T-cell (primary cell): ENCODE measurements at regions not wholly inside any gene's neighbourhood (a gene's known extent, or its start where the extent isn't known, plus 50 kb on each side); places are given as distances from the start of the nearest gene placed in this dataset.

ENCODE experiments used
- ATAC-seq, 4 experiments: fragments of 200-7000 bp in 3 of 4; fragments of 150-1000 bp in 1 of 4; cut with Tn5 transposase; replicated peaks in 1 of 4; 1 replicate in 3 of 4; 2 replicates in 1 of 4; pipeline ENCODE4 v1.10.0; 2021; ENCODE audit warnings: moderate library complexity in 3 of 4, mild to moderate bottlenecking in 2 of 4, moderate number of reproducible peaks in 1 of 4
- CTCF ChIA-PET, 2 donors: fragments of 300-600 bp; sonication (Branson Sonifier 250); formaldehyde crosslinking; loops; one replicate each; lab custom pipeline; 2022; ENCODE audit warnings: antibody characterized with exemption in 2 of 2; lab: Charles Lee
- POLR2A ChIA-PET, 2 donors: fragments of 300-600 bp; sonication (Branson Sonifier 250); formaldehyde crosslinking; loops; one replicate each; lab custom pipeline; 2022; ENCODE audit warnings: antibody characterized with exemption in 2 of 2; lab: Charles Lee
- DNase-seq, 35 experiments: peaks; one replicate each; pipeline versions ENCODE4 v3.0.0 to v3.0.0-alpha.2; 2013 to 2023
- H3K27ac ChIP-seq: one replicate; pipeline ENCODE4 v1.5.1; 2013; ENCODE audit warnings: low read length
- H3K27me3 ChIP-seq, 2 experiments: replicated peaks in 1 of 2; 1 replicate in 1 of 2; 2 replicates in 1 of 2; pipeline versions ENCODE4 v1.6.1 to v1.7.0; 2013; ENCODE audit warnings: low read length in 1 of 2, mixed read lengths in 1 of 2; ENCODE audit not compliant: control insufficient read depth in 2 of 2, insufficient read depth in 2 of 2; ENCODE audit errors: extremely low read depth in 1 of 2
- H3K36me3 ChIP-seq, 2 donors: 1 replicate in 1 of 2; 2 replicates in 1 of 2; pipeline versions ENCODE4 v1.6.1 to v1.7.0; 2013; ENCODE audit warnings: low read length in 1 of 2; ENCODE audit not compliant: control insufficient read depth in 2 of 2, insufficient read depth in 1 of 2; ENCODE audit errors: extremely low read depth in 1 of 2
- H3K4me1 ChIP-seq, 2 experiments: 1 replicate in 1 of 2; 2 replicates in 1 of 2; pipeline versions ENCODE4 v1.6.1 to v1.7.0; 2013; ENCODE audit warnings: low read length in 2 of 2, mixed read lengths in 1 of 2; ENCODE audit not compliant: insufficient read depth in 2 of 2, control insufficient read depth in 1 of 2; ENCODE audit errors: extremely low read depth in 1 of 2
- H3K4me3 ChIP-seq, 2 donors: 1 replicate in 1 of 2; 2 replicates in 1 of 2; pipeline versions ENCODE4 v1.5.1 to v1.7.0; 2013; ENCODE audit warnings: mild to moderate bottlenecking in 2 of 2, low read length in 1 of 2, moderate library complexity in 1 of 2; ENCODE audit not compliant: control insufficient read depth in 1 of 2; ENCODE audit errors: extremely low read depth in 1 of 2
- H3K9me3 ChIP-seq: 2 replicates; pipeline ENCODE4 v1.7.0; 2013
- H3K27ac Mint-ChIP-seq, 2 donors: one replicate each; pipeline ENCODE4 v1.8.0; 2020 to 2021; ENCODE audit warnings: mild to moderate bottlenecking in 2 of 2, mixed read lengths in 2 of 2
- H3K27me3 Mint-ChIP-seq, 2 donors: one replicate each; pipeline ENCODE4 v1.8.0; 2021 to 2022; ENCODE audit warnings: mixed read lengths in 2 of 2
- H3K36me3 Mint-ChIP-seq: one replicate; pipeline ENCODE4 v1.8.0; 2021; ENCODE audit warnings: mixed read lengths
- H3K4me1 Mint-ChIP-seq, 3 donors: one replicate each; pipeline ENCODE4 v1.8.0; 2020 to 2022; ENCODE audit warnings: mixed read lengths in 3 of 3, mild to moderate bottlenecking in 1 of 3
- H3K4me3 Mint-ChIP-seq, 3 donors: one replicate each; pipeline ENCODE4 v1.8.0; 2020 to 2022; ENCODE audit warnings: mild to moderate bottlenecking in 3 of 3, mixed read lengths in 3 of 3, moderate library complexity in 3 of 3
- H3K9me3 Mint-ChIP-seq, 3 donors: one replicate each; pipeline ENCODE4 v1.8.0; 2020 to 2022; ENCODE audit warnings: mixed read lengths in 3 of 3
- WGBS: methylation state at CpG from one replicate; pipeline ENCODE4 v1.1.5; 2013; ENCODE audit warnings: missing lambda C conversion rate; ENCODE audit not compliant: insufficient coverage; 5-methylcytosine and 5-hydroxymethylcytosine counted together

GRCh38 chr1:112040891-112041740 lies 51.6 kb upstream of the KCND3 start:
- POLR2A ChIA-PET = no interaction called here
- no peaks in the 10 kb centered on the region for H3K9me3 ChIP-seq
- no peaks in the 10 kb centered on the region for H3K36me3 Mint-ChIP-seq
- CTCF ChIA-PET = no interaction called here
- H3K4me3 Mint-ChIP-seq = no peak overlapping the region
- ATAC-seq = no peak
- DNase-seq = no peak
- peaks cover 0 to 20% of the 10 kb centered on the region in 2 experiments for H3K27me3 ChIP-seq
- peaks cover 24 to 26% of the 10 kb centered on the region in 2 donors for H3K27me3 Mint-ChIP-seq
- H3K9me3 Mint-ChIP-seq = no peaks in the 10 kb centered on the region
- no peaks in the 10 kb centered on the region for H3K4me1 ChIP-seq
- no peak overlapping the region for H3K4me3 ChIP-seq
- H3K36me3 ChIP-seq = no peaks in the 10 kb centered on the region
- WGBS = 33% methylated on average over 2 of the region's 7 CpGs
- H3K27ac Mint-ChIP-seq = no peak overlapping the region
- no peaks in the 10 kb centered on the region for H3K4me1 Mint-ChIP-seq
- no peak overlapping the region for H3K27ac ChIP-seq

- H3K27ac Mint-ChIP-seq = no peak overlapping the region
- H3K4me3 ChIP-seq = no peak overlapping the region
- no peaks in the 10 kb centered on the region for H3K9me3 Mint-ChIP-seq
- no peaks in the 10 kb centered on the region for H3K4me1 ChIP-seq
- DNase-seq (no peak), ATAC-seq (no peak)
- no peaks in the 10 kb centered on the region for H3K36me3 Mint-ChIP-seq
- ChIA-PET CTCF (no interaction called here), POLR2A (no interaction called here)
- H3K4me3 Mint-ChIP-seq = no peak overlapping the region
- H3K4me1 Mint-ChIP-seq = no peaks in the 10 kb centered on the region
- no peaks in the 10 kb centered on the region for H3K36me3 ChIP-seq
- H3K27ac ChIP-seq = no peak overlapping the region
- H3K9me3 ChIP-seq = no peaks in the 10 kb centered on the region
- H3K27me3 Mint-ChIP-seq = peaks cover 27 to 33% of the 10 kb centered on the region in 2 donors
- peaks cover 0 to 20% of the 10 kb centered on the region in 2 experiments for H3K27me3 ChIP-seq
Measured at GRCh38 chr1:112043901-112044300, 54.4 kb upstream of the KCND3 start.

- no peaks in the 10 kb centered on the region for H3K36me3 ChIP-seq
- ChIA-PET POLR2A (no interaction called here), CTCF (no interaction called here)
- H3K9me3 Mint-ChIP-seq = no peaks in the 10 kb centered on the region
- H3K4me1 Mint-ChIP-seq = no peaks in the 10 kb centered on the region
- H3K36me3 Mint-ChIP-seq = no peaks in the 10 kb centered on the region
- H3K4me1 ChIP-seq = no peaks in the 10 kb centered on the region
- H3K27ac Mint-ChIP-seq = no peak overlapping the region
- H3K9me3 ChIP-seq = no peaks in the 10 kb centered on the region
- H3K27me3 ChIP-seq = peaks cover 0 to 20% of the 10 kb centered on the region in 2 experiments
- no peak overlapping the region for H3K4me3 ChIP-seq
- DNase-seq (no peak), ATAC-seq (no peak)
- no peak overlapping the region for H3K27ac ChIP-seq
- WGBS = 65% methylated on average over 3 of the region's 3 CpGs
- H3K27me3 Mint-ChIP-seq = peaks cover 30 to 33% of the 10 kb centered on the region in 2 donors
- no peak overlapping the region for H3K4me3 Mint-ChIP-seq
Measured at GRCh38 chr1:112044745-112045144, 55.3 kb upstream of the KCND3 start.

- Histone ChIP-seq H3K27ac (no peak overlapping the region), H3K9me3 (no peaks in the 10 kb centered on the region), H3K4me3 (no peak overlapping the region), H3K4me1 (no peaks in the 10 kb centered on the region), H3K36me3 (no peaks in the 10 kb centered on the region), H3K27me3 (peaks cover 0 to 18% of the 10 kb centered on the region in 2 experiments)
- WGBS = 100% methylated on average over 1 of the region's 2 CpGs
- CTCF ChIA-PET = no interaction called here
- H3K27ac Mint-ChIP-seq = no peak overlapping the region
- no peaks in the 10 kb centered on the region for H3K36me3 Mint-ChIP-seq
- no peaks in the 10 kb centered on the region for H3K9me3 Mint-ChIP-seq
- H3K4me3 Mint-ChIP-seq = no peak overlapping the region
- POLR2A ChIA-PET = no interaction called here
- no peaks in the 10 kb centered on the region for H3K4me1 Mint-ChIP-seq
- DNase-seq = no peak
- ATAC-seq = no peak
- H3K27me3 Mint-ChIP-seq = peaks cover 37 to 41% of the 10 kb centered on the region in 2 donors
Measured at GRCh38 chr1:112046630-112047029, 57.2 kb upstream of the KCND3 start.

GRCh38 chr1:112048421-112048820 lies 59.0 kb upstream of the KCND3 start:
- Histone ChIP-seq H3K27ac (no peak overlapping the region), H3K9me3 (no peaks in the 10 kb centered on the region), H3K4me3 (no peak overlapping the region), H3K4me1 (no peaks in the 10 kb centered on the region), H3K27me3 (peaks cover 0 to 9% of the 10 kb centered on the region in 2 experiments), H3K36me3 (no peaks in the 10 kb centered on the region)
- Mint-ChIP-seq H3K9me3 (no peaks in the 10 kb centered on the region), H3K4me1 (no peaks in the 10 kb centered on the region), H3K36me3 (no peaks in the 10 kb centered on the region), H3K27ac (no peak overlapping the region), H3K27me3 (peaks cover 26 to 34% of the 10 kb centered on the region in 2 donors), H3K4me3 (no peak overlapping the region)
- WGBS = 85% methylated on average over 1 of the region's 1 CpG
- CTCF ChIA-PET = no interaction called here
- POLR2A ChIA-PET = no interaction called here
- no peak for DNase-seq
- ATAC-seq = no peak

- ChIA-PET CTCF (no interaction called here), POLR2A (no interaction called here)
- Mint-ChIP-seq H3K27ac (no peak overlapping the region), H3K4me3 (no peak overlapping the region), H3K4me1 (no peaks in the 10 kb centered on the region), H3K36me3 (no peaks in the 10 kb centered on the region), H3K9me3 (no peaks in the 10 kb centered on the region), H3K27me3 (peaks cover 23% of the 10 kb centered on the region in 2 donors)
- Histone ChIP-seq H3K4me3 (no peak overlapping the region), H3K36me3 (no peaks in the 10 kb centered on the region), H3K27ac (no peak overlapping the region), H3K9me3 (no peaks in the 10 kb centered on the region), H3K27me3 (peaks cover 0 to 19% of the 10 kb centered on the region in 2 experiments), H3K4me1 (no peaks in the 10 kb centered on the region)
- WGBS = no CpG with 5 or more reads among the region's 2 CpGs
- ATAC-seq (no peak), DNase-seq (no peak)
Measured at GRCh38 chr1:112054510-112054909, 65.0 kb upstream of the KCND3 start.
